ENCODE measurements at regions not wholly inside any gene's neighbourhood (a gene's known extent, or its start where the extent isn't known, plus 50 kb on each side); places are given as distances from the start of the nearest gene placed in this dataset.

DNA sequence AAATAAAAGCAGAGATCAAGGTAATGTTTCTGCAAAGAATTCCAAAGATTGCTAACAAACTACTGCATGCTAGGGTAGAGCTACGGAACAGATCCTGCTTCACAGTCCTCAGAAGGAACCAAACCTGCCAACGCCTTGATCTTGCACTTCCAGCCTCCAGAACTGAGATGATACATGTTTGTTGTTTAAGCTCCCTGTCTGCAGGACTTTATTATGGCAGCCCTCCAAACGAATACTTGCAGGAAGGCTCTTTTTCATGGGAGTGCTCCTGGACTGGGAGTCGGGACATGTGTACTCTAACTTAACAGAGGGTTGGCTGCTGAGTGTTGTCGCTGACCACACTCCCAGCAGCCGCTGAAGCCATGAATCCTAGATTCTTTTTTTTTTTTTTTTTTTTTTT, 808.8 kb upstream of the EEF2KMT start:
- no peak for TF ChIP-seq POLR2A (IDR thresholded peaks at IDR 0.05)
- TF ChIP-seq, protein P1, sequence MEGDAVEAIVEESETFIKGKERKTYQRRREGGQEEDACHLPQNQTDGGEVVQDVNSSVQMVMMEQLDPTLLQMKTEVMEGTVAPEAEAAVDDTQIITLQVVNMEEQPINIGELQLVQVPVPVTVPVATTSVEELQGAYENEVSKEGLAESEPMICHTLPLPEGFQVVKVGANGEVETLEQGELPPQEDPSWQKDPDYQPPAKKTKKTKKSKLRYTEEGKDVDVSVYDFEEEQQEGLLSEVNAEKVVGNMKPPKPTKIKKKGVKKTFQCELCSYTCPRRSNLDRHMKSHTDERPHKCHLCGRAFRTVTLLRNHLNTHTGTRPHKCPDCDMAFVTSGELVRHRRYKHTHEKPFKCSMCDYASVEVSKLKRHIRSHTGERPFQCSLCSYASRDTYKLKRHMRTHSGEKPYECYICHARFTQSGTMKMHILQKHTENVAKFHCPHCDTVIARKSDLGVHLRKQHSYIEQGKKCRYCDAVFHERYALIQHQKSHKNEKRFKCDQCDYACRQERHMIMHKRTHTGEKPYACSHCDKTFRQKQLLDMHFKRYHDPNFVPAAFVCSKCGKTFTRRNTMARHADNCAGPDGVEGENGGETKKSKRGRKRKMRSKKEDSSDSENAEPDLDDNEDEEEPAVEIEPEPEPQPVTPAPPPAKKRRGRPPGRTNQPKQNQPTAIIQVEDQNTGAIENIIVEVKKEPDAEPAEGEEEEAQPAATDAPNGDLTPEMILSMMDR (IDR thresholded peaks at IDR 0.05): no peak
